SK-N-SH treated with all-trans-retinoic acid at 6 μM for 48 hours (cell line): ENCODE measurements at regions not wholly inside any gene's neighbourhood (a gene's known extent, or its start where the extent isn't known, plus 50 kb on each side); places are given as distances from the start of the nearest gene placed in this dataset.

ENCODE experiments used
- ARNTL ChIP-seq: fragments of 450-650 bp; formaldehyde crosslinking; IDR thresholded peaks from 2 replicates; pipeline ENCODE4 v1.5.0; 2020; ENCODE audit warnings: low read depth, mild to moderate bottlenecking, moderate library complexity, borderline replicate concordance
- CREB5 ChIP-seq: fragments of 250-450 bp; sonication (Bioruptor Pico); IDR thresholded peaks from 2 replicates; pipeline ENCODE4 v1.5.1; 2020; ENCODE audit warnings: low read depth, mild to moderate bottlenecking, moderate library complexity
- CSRNP3 ChIP-seq: fragments of 250-450 bp; sonication (Bioruptor Pico); IDR thresholded peaks from 2 replicates; pipeline ENCODE4 v1.5.1; 2021; ENCODE audit warnings: mild to moderate bottlenecking, moderate library complexity
- GLIS3 ChIP-seq: fragments of 250-450 bp; sonication (Bioruptor Pico); IDR thresholded peaks from 2 replicates; pipeline ENCODE4 v1.5.0; 2020; ENCODE audit warnings: mild to moderate bottlenecking, moderate library complexity
- PPARA ChIP-seq: fragments of 250-450 bp; sonication (Bioruptor Pico); IDR thresholded peaks from 2 replicates; pipeline ENCODE4 v1.5.0; 2020; ENCODE audit warnings: mild to moderate bottlenecking, borderline replicate concordance
- TCF4 ChIP-seq: fragments of 250-450 bp; sonication (Bioruptor Pico); IDR thresholded peaks from 2 replicates; pipeline ENCODE4 v1.8.0; 2021; ENCODE audit warnings: mild to moderate bottlenecking, moderate library complexity, borderline replicate concordance
- TSHZ2 ChIP-seq: fragments of 250-450 bp; sonication (Bioruptor Pico); IDR thresholded peaks from 2 replicates; pipeline ENCODE4 v1.5.0; 2020; ENCODE audit warnings: mild to moderate bottlenecking, moderate library complexity
- ZFP3 ChIP-seq: fragments of 250-450 bp; sonication (Bioruptor Pico); IDR thresholded peaks from 2 replicates; pipeline ENCODE4 v1.5.0; 2020; ENCODE audit warnings: mild to moderate bottlenecking, moderate library complexity
- ZNF565 ChIP-seq: fragments of 450-650 bp; formaldehyde crosslinking; conservative IDR thresholded peaks from 2 replicates; pipeline ENCODE4 v1.5.0; 2020; ENCODE audit warnings: low read depth, mild to moderate bottlenecking, moderate library complexity
- TF ChIP-seq, protein P1 (sequence below): fragments of 250-450 bp; sonication (Bioruptor Pico); IDR thresholded peaks from 2 replicates; pipeline ENCODE4 v1.8.0; 2020; ENCODE audit warnings: mild to moderate bottlenecking, moderate library complexity, borderline replicate concordance

GRCh38 chr2:240290432-240291336 is 144.8 kb upstream of the GPC1 start:
- TF ChIP-seq, protein P1, sequence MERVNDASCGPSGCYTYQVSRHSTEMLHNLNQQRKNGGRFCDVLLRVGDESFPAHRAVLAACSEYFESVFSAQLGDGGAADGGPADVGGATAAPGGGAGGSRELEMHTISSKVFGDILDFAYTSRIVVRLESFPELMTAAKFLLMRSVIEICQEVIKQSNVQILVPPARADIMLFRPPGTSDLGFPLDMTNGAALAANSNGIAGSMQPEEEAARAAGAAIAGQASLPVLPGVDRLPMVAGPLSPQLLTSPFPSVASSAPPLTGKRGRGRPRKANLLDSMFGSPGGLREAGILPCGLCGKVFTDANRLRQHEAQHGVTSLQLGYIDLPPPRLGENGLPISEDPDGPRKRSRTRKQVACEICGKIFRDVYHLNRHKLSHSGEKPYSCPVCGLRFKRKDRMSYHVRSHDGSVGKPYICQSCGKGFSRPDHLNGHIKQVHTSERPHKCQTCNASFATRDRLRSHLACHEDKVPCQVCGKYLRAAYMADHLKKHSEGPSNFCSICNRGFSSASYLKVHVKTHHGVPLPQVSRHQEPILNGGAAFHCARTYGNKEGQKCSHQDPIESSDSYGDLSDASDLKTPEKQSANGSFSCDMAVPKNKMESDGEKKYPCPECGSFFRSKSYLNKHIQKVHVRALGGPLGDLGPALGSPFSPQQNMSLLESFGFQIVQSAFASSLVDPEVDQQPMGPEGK (CRISPR knock-in tag) = no peak
- TF ChIP-seq CSRNP3 = no peak
- no peak for TF ChIP-seq ARNTL (CRISPR knock-in tag)
- TF ChIP-seq ZFP3 (CRISPR knock-in tag) = no peak
- no peak for TF ChIP-seq PPARA (CRISPR knock-in tag)
- TF ChIP-seq TSHZ2 (CRISPR knock-in tag) = no peak
- TF ChIP-seq CREB5 (CRISPR knock-in tag) = no peak
- TF ChIP-seq GLIS3 (CRISPR knock-in tag) = no peak
- TF ChIP-seq ZNF565 = no peak
- no peak for TF ChIP-seq TCF4 (CRISPR knock-in tag)
